Stomach (tissue), 4 donors: ENCODE measurements at regions not wholly inside any gene's neighbourhood (a gene's known extent, or its start where the extent isn't known, plus 50 kb on each side); places are given as distances from the start of the nearest gene placed in this dataset.

Experiments
- EP300 ChIP-seq: sonication (generic); formaldehyde crosslinking; IDR thresholded peaks from one replicate; pipeline ENCODE4 v1.6.1; 2017; ENCODE audit warnings: antibody characterized with exemption
- POLR2A ChIP-seq, 4 donors: fragments of 450-650 bp; IDR thresholded peaks; one replicate each; pipeline ENCODE4 v1.6.1; 2016; ENCODE audit warnings: antibody characterized with exemption in 4 of 4, control low read depth in 2 of 4, mild to moderate bottlenecking in 1 of 4, moderate library complexity in 1 of 4
- POLR2AphosphoS5 ChIP-seq, 3 donors: sonication (generic); formaldehyde crosslinking; IDR thresholded peaks; one replicate each; pipeline ENCODE4 v1.6.1; 2016; ENCODE audit warnings: antibody characterized with exemption in 3 of 3
- TF ChIP-seq, protein P1 (sequence below), 7 experiments: fragments of 450-650 bp in 4 of 7; fragments of 200-600 bp in 3 of 7; sonication (generic) in 3 of 7; IDR thresholded peaks; one replicate each; pipeline ENCODE4 v1.5.1; 2016 to 2019; ENCODE audit warnings: antibody characterized with exemption in 7 of 7, control low read depth in 2 of 7, mild to moderate bottlenecking in 1 of 7

DNA sequence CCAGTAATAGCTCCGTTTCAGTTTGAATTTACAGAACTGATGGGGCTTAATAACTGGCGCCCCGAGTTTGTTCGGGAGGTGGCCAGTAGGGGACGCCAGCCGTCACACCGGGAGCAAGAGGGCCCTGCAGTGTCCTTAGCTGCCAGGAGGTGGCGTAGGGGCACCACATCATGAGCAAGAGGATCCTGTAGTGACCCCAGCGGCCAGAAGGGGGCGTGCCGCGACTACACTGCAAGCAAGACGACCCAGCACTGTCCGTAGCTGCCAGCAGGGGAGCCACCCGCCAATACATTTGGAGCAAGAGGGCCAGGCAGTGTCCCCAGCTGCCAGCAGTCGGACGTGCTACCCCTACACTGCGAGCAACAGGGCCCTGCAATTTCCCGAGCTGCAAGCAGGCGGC, 663.7 kb upstream of the B3GAT1 start:
- TF ChIP-seq, protein P1, sequence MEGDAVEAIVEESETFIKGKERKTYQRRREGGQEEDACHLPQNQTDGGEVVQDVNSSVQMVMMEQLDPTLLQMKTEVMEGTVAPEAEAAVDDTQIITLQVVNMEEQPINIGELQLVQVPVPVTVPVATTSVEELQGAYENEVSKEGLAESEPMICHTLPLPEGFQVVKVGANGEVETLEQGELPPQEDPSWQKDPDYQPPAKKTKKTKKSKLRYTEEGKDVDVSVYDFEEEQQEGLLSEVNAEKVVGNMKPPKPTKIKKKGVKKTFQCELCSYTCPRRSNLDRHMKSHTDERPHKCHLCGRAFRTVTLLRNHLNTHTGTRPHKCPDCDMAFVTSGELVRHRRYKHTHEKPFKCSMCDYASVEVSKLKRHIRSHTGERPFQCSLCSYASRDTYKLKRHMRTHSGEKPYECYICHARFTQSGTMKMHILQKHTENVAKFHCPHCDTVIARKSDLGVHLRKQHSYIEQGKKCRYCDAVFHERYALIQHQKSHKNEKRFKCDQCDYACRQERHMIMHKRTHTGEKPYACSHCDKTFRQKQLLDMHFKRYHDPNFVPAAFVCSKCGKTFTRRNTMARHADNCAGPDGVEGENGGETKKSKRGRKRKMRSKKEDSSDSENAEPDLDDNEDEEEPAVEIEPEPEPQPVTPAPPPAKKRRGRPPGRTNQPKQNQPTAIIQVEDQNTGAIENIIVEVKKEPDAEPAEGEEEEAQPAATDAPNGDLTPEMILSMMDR (IDR thresholded peaks at IDR 0.05) = peak in 4 of 7 experiments; percentile 12 to 32 (median 30)
- TF ChIP-seq EP300 = no peak
- no peak for TF ChIP-seq POLR2A (IDR thresholded peaks at IDR 0.05)
- no peak for TF ChIP-seq POLR2AphosphoS5 (IDR thresholded peaks at IDR 0.05)
